Coronary artery (tissue), 2 donors: ENCODE measurements at regions not wholly inside any gene's neighbourhood (a gene's known extent, or its start where the extent isn't known, plus 50 kb on each side); places are given as distances from the start of the nearest gene placed in this dataset.

Source experiments
- DNase-seq: peaks from one replicate; pipeline ENCODE4 v3.0.0-alpha.2; 2017; ENCODE audit warnings: low spot score
- H3K27ac ChIP-seq, 2 donors: fragments of 200-600 bp; sonication (generic); one replicate each; pipeline ENCODE4 v1.5.1; 2016 to 2019
- H3K4me3 ChIP-seq: fragments of 200-600 bp; sonication (generic); 2 replicates; pipeline ENCODE4 v1.5.1; 2016; ENCODE audit warnings: mild to moderate bottlenecking, moderate library complexity
- TF ChIP-seq, protein P1 (sequence below): fragments of 200-600 bp; sonication (generic); IDR thresholded peaks from one replicate; pipeline ENCODE4 v1.5.1; 2019; ENCODE audit warnings: antibody characterized with exemption

DNA sequence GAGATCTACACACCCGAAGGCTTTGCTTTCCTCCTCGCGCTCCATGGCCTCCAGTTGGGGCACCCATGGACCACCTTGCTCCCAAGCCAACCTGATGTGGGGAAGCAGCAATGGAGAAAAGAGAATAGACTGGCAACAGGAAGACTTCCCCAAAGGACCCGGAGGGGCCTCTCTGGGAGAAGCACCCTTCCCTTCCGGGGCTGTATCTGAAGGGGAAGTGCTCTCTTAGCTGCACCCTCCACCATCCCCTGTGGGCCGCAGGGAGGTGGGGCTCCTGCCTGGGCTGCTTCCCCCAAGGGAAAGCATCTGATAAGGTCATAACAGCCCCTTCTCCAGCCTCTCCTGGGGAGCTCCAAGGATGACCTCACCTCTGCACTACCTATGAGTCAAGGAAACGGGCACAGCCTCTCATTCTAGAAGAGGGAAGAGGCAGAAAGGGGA is 100.2 kb downstream of the RIPK4 start:
- H3K27ac ChIP-seq, result peak overlapping the region in 1 of 2 donors; percentile 83
- DNase-seq, result peak; percentile 62
- TF ChIP-seq, protein P1, sequence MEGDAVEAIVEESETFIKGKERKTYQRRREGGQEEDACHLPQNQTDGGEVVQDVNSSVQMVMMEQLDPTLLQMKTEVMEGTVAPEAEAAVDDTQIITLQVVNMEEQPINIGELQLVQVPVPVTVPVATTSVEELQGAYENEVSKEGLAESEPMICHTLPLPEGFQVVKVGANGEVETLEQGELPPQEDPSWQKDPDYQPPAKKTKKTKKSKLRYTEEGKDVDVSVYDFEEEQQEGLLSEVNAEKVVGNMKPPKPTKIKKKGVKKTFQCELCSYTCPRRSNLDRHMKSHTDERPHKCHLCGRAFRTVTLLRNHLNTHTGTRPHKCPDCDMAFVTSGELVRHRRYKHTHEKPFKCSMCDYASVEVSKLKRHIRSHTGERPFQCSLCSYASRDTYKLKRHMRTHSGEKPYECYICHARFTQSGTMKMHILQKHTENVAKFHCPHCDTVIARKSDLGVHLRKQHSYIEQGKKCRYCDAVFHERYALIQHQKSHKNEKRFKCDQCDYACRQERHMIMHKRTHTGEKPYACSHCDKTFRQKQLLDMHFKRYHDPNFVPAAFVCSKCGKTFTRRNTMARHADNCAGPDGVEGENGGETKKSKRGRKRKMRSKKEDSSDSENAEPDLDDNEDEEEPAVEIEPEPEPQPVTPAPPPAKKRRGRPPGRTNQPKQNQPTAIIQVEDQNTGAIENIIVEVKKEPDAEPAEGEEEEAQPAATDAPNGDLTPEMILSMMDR, result no peak
- no peak overlapping the region for H3K4me3 ChIP-seq

DNA sequence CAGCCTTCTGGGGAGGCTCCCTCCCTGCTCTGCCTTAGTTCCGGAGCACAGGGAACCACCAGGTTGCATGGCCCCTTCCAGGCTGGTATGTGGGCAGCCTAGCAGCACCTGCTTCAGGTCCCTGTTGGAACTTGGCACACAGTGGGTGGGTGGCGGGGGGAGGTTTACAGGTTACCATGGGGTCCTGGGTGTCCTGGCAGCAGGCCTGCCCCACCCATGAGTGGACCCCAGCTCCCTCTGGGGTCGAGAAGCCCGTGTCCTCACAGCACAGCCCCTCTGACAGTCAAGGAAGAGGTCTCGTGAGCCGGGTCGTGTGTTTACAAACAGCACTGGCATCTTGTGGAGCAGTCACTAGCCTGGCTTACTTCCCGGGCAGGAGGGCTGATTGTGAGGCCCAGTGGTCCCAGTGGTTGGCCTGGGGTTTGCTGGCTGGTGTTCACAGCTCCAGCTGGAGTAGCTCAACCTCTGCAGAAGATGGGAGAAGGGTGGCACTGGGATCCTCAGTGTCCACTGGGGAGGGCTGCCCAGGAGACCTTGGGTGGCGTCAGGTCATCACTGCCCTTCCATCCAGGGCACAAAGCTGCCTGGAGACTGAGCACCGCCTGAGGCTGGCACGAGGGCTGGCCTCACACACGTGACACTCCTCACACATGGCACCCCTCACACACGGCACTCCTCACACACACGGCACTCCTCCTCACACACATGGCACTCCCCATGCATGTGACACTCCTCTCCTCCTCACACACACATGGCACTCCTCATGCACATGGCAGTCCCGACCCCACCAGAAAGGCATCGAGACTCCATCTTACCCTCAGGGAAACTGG is 100.9 kb downstream of the RIPK4 start:
- H3K4me3 ChIP-seq, result no peak overlapping the region
- peak; percentile 66 for DNase-seq
- TF ChIP-seq, protein P1, result no peak
- H3K27ac ChIP-seq, result peak overlapping the region; percentile 63 to 83

DNA sequence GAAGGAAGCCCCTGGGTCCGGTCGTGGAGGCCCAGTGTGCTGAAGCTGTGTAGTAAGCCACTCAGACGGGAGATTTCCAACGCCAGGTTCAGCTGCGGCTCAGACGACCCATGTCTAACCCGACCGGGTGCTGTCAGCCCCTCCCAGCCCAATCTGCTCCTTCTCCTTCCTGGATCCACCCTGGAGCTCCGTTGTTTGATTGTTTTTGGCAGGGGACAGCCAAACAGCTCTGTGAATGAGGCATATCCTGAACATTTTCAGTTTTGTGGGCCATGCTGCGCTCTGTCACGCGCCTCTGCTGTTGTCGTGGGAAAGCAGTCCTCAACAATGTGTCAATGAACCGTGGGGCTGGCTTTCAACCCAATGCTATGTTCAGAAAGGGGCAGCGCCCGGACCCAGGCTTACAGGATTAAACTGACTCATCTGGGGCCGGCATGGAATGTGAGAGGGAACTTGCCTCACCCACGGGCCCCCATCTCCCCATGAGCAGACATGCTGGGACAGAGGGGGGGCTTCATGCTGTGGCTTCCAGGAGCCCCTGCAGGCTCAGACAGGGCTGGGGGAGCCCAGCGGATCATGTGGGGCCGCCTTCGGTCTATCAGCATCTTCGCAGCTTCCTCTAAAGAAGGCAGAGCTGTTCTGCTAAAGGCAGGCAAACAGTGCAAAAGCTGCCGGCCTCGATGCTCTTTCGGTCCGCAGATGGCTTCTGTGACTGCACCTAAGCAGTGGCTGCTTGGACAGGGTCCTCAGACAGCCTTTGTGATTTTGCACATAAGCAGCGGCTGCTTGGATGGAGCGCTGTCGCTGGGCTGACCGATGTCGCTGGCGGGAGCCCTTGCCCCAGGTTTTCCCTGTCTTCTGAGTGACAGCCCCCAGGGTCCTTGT is 101.7 kb downstream of the RIPK4 start:
- TF ChIP-seq, protein P1, result no peak
- DNase-seq, result peak; percentile 81
- H3K27ac ChIP-seq, result peak overlapping the region; percentile 63 to 83
- H3K4me3 ChIP-seq, result peak overlapping the region; percentile 45

DNA sequence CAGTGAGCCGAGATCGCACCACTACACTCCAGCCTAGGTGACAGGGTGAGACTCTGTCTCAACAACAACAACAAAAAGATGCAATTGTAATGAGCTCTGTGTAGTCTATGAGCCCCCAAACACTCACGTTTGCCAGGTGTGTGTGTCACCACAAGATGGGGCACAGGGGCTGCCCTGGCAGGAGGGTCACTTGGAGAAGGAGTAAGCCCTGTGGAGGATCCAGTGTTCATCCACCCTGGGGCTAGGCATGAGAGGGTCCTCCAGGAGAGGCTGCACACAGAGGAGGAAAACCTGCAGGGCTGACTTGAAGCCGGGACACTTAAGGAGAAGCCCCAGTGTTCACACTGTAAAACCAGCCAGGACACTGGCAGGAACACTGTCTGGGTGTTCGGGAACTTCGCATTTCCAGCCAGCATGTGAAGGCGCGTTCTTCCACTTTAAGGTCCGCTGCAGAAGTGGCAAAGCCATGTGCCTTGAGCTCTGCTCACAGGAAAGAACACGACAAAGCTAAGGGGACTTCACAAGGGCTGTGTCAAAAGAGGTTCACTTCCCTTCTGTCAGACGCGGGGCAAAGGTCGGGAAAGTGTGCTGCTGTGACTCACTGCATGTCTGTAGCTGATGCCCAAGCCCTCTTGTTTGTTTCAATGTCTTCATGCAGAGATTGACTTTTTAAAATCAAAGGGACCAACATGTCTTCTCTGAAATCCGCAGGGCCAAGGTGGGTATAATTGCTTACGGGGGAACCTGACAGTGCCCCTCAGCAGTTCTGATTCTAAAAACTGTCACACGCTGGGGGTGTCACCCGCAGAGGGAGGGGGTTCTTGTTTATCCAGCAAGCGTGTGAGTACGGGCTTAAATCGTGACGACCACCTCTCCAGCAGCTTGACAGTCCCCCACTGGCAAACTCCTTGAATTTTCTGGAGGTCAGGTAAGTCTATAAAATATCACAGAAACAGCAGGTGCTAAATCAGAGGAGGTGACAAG is 102.8 kb downstream of the RIPK4 start:
- Histone ChIP-seq H3K4me3 (peak overlapping the region; percentile 45), H3K27ac (peak overlapping the region; percentile 63 to 83)
- peak; percentile 71 for DNase-seq
- TF ChIP-seq, protein P1, result no peak

DNA sequence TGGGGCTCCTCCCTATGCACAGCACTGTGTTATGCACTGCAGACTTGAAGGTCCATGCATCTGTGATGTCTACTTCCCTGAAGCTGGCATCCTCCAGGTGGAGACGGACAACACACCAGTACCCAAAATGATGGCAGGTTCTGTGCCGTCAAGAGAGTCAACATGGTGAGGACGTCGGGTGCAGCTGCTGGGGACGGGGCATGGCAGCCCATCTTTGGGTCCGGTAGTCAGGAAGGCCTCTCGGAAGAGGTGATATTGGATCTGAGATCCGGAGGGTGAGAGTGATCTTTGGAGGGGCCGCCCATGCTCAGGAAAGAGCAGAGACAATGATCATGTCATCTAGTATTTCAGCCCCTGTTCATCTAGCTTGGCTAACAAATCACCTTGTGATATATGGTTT is 104.1 kb downstream of the RIPK4 start:
- TF ChIP-seq, protein P1, result no peak
- peak; percentile 47 for DNase-seq
- no peak overlapping the region for H3K27ac ChIP-seq

DNA sequence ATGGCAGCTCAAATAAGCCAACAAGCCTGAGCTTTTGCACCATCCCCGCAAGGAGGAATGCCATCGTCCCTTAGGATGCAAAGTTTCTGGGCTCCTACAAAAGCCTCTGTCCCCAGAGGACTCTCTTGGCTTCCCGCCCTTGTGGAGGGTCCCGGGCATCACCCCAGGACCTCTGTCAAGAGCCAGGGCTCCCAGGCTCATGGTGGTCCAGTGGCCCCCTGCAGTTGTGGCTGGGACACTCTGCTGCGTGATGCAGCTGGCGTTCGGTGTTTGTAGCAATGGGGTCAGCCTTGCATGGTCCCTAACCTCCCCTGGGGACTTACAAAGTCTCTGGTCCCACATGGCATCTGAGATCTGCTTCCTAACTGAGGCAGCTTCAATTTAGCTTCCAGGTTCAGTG is 104.7 kb downstream of the RIPK4 start:
- H3K27ac ChIP-seq, result no peak overlapping the region
- TF ChIP-seq, protein P1, result no peak
- H3K4me3 ChIP-seq, result no peak overlapping the region
- peak; percentile 64 for DNase-seq

More for the DNA sequence above, 104.1 kb downstream of the RIPK4 start:
- H3K4me3 ChIP-seq, result no peak overlapping the region
